Kasumi-1 (cell line): ENCODE measurements at regions not wholly inside any gene's neighbourhood (a gene's known extent, or its start where the extent isn't known, plus 50 kb on each side); places are given as distances from the start of the nearest gene placed in this dataset.

Experiments
- DNase-seq, 2 experiments: peaks; one replicate each; lab custom pipeline; 2025; lab: John Stamatoyannopoulos, UW

GRCh38 chr5:51908215-51908614, 525.0 kb downstream of the ISL1 start:
- no peak for DNase-seq

GRCh38 chr5:51944500-51945125, 561.4 kb downstream of the ISL1 start:
- no peak for DNase-seq

- DNase-seq, result no peak
Observed at GRCh38 chr5:51958473-51958872, 575.2 kb downstream of the ISL1 start.

GRCh38 chr5:51960617-51961121, 577.4 kb downstream of the ISL1 start:
- peak; percentile 29 to 58 for DNase-seq

- DNase-seq, result no peak
Observed at GRCh38 chr5:51961154-51961562, 577.9 kb downstream of the ISL1 start.

- no peak for DNase-seq
Observed at GRCh38 chr5:51968756-51969155, 585.5 kb downstream of the ISL1 start.

- DNase-seq, result no peak
Observed at GRCh38 chr5:51974834-51975233, 591.6 kb downstream of the ISL1 start.

GRCh38 chr5:51977014-51977413, 593.8 kb downstream of the ISL1 start:
- no peak for DNase-seq

- no peak for DNase-seq
Observed at GRCh38 chr5:51983161-51983560, 599.9 kb downstream of the ISL1 start.

GRCh38 chr5:51986733-51987132, 603.5 kb downstream of the ISL1 start:
- no peak for DNase-seq

- DNase-seq, result no peak
Observed at GRCh38 chr5:51987239-51987638, 604.0 kb downstream of the ISL1 start.

- no peak for DNase-seq
Observed at GRCh38 chr5:51987669-51988209, 604.5 kb downstream of the ISL1 start.

- DNase-seq, result no peak
Observed at GRCh38 chr5:51988634-51989033, 605.4 kb downstream of the ISL1 start.

- DNase-seq, result no peak
Observed at GRCh38 chr5:51990241-51990640, 607.0 kb downstream of the ISL1 start.

- no peak for DNase-seq
Observed at GRCh38 chr5:51990661-51991180, 607.5 kb downstream of the ISL1 start.

GRCh38 chr5:51991940-51992339, 608.7 kb downstream of the ISL1 start:
- no peak for DNase-seq

GRCh38 chr5:51995773-51996306, 612.6 kb downstream of the ISL1 start:
- no peak for DNase-seq

GRCh38 chr5:51996356-51996861, 613.2 kb downstream of the ISL1 start:
- no peak for DNase-seq

GRCh38 chr5:51997500-51997899, 614.3 kb downstream of the ISL1 start:
- no peak for DNase-seq

GRCh38 chr5:51997949-51998348, 614.7 kb downstream of the ISL1 start:
- no peak for DNase-seq

- peak; percentile 46 to 73 for DNase-seq
Observed at GRCh38 chr5:52007230-52007858, 624.1 kb downstream of the ISL1 start.

- DNase-seq, result no peak
Observed at GRCh38 chr5:52010454-52010853, 627.2 kb downstream of the ISL1 start.

GRCh38 chr5:52013523-52013922, 630.3 kb downstream of the ISL1 start:
- no peak for DNase-seq
